ENCODE measurements at regions not wholly inside any gene's neighbourhood (a gene's known extent, or its start where the extent isn't known, plus 50 kb on each side); places are given as distances from the start of the nearest gene placed in this dataset.

DNA sequence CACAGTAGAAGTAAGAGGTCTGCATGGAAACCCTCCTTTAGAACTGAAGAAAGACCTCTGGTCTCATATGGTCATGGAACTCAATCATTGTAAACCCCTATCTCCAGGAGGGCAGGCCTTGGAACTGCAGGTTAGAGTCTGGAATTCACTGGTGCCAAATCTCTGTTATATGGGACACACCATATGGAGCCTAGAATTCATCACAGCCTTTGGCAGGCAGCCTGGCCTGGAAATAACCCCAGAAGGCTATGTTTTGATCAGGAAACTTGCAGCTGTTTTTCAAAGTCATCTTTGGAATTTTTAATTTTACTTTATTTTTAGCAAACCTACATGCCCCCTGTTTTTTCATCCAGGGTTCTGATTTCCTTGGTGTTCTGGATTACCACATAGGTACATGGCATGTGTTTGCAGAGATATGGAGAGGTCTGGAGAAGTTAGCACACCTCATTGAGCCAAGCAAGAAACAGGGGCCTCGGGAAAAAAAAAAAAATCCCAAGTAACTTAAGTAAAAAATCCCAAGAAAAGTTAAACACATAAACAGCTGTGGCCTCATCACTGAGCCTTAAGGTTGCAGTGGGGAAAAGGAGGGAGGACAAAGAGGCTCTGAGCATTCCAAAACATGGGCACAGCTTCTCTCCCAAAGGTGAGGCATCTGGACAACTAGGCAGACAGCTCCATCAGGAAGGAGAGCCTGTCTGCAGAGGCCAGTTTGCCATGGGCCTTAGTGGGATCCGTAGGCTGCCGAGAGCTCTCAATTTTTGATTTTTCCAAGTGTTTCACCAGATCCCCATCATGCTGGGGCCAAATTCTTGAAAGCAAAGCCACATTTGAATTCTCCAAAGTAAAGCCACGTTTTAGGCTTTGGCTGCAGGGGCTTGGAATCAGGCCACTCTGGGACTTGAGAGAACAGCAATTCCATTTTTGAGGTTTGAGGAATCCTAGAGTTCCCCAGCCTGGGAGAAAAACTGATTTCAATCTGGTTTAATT, 339.6 kb upstream of the TBX3 start:
- no peaks in the 10 kb centered on the region for H3K4me1 Mint-ChIP-seq
- peaks cover 4% of the 10 kb centered on the region for H3K36me3 Mint-ChIP-seq (ENCODE audit: low read depth)
- H3K4me3 Mint-ChIP-seq: no peak overlapping the region
- TF ChIP-seq, protein P1, sequence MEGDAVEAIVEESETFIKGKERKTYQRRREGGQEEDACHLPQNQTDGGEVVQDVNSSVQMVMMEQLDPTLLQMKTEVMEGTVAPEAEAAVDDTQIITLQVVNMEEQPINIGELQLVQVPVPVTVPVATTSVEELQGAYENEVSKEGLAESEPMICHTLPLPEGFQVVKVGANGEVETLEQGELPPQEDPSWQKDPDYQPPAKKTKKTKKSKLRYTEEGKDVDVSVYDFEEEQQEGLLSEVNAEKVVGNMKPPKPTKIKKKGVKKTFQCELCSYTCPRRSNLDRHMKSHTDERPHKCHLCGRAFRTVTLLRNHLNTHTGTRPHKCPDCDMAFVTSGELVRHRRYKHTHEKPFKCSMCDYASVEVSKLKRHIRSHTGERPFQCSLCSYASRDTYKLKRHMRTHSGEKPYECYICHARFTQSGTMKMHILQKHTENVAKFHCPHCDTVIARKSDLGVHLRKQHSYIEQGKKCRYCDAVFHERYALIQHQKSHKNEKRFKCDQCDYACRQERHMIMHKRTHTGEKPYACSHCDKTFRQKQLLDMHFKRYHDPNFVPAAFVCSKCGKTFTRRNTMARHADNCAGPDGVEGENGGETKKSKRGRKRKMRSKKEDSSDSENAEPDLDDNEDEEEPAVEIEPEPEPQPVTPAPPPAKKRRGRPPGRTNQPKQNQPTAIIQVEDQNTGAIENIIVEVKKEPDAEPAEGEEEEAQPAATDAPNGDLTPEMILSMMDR (IDR thresholded peaks at IDR 0.05): no peak
- no peak overlapping the region for H3K27ac Mint-ChIP-seq
- no peak for DNase-seq
- peaks cover 23% of the 10 kb centered on the region for H3K9me3 Mint-ChIP-seq
- peaks cover 11% of the 10 kb centered on the region for H3K27me3 Mint-ChIP-seq (ENCODE audit: low read depth, poor library complexity)

GRCh38 chr12:115020091-115020490, 336.1 kb upstream of the TBX3 start:
- H3K9me3 Mint-ChIP-seq: peaks cover 22% of the 10 kb centered on the region
- H3K27ac Mint-ChIP-seq: no peak overlapping the region

DNA sequence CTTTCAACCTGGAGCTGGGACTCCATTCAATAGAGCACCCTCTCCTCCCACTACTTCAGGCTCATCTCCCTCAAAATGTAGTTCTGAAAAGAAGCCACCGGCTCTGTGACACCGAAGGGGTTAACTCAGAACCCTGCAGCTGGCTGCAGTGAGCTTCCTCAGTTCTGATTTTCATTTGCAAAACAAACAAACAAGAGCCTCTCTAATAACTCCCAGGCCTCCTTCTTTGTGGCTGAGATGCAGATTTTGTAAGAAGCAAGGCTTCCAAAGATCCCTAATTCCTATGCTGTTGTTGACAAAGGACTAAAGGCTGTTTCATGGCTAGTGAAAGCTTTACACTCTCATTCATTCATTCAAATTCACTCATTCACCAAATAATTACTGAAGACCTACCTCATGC, 333.4 kb upstream of the TBX3 start:
- Mint-ChIP-seq H3K27ac (no peak overlapping the region), H3K9me3 (peaks cover 20% of the 10 kb centered on the region)

More at GRCh38 chr12:115020091-115020490, 336.1 kb upstream of the TBX3 start:
- Mint-ChIP-seq H3K36me3 (ENCODE audit: low read depth) (peaks cover 4% of the 10 kb centered on the region), H3K4me3 (no peak overlapping the region), H3K4me1 (no peaks in the 10 kb centered on the region), H3K27me3 (ENCODE audit: low read depth, poor library complexity) (peaks cover 20% of the 10 kb centered on the region)
- TF ChIP-seq, protein P1 (IDR thresholded peaks at IDR 0.05): no peak
- no peak for DNase-seq

GRCh38 chr12:115013236-115013981, 329.4 kb upstream of the TBX3 start:
- peak; percentile 19 for DNase-seq
- Mint-ChIP-seq H3K27ac (peak overlapping the region; percentile 30), H3K9me3 (peaks cover 13% of the 10 kb centered on the region), H3K4me1 (peaks cover 31% of the 10 kb centered on the region), H3K4me3 (no peak overlapping the region), H3K27me3 (ENCODE audit: low read depth, poor library complexity) (peaks cover 34% of the 10 kb centered on the region), H3K36me3 (ENCODE audit: low read depth) (no peaks in the 10 kb centered on the region)
- TF ChIP-seq, protein P1 (IDR thresholded peaks at IDR 0.05): no peak

More for the DNA sequence above, 333.4 kb upstream of the TBX3 start:
- no peak overlapping the region for H3K4me3 Mint-ChIP-seq
- peaks cover 21% of the 10 kb centered on the region for H3K27me3 Mint-ChIP-seq (ENCODE audit: low read depth, poor library complexity)
- peaks cover 23% of the 10 kb centered on the region for H3K4me1 Mint-ChIP-seq
- TF ChIP-seq, protein P1 (IDR thresholded peaks at IDR 0.05): no peak
- H3K36me3 Mint-ChIP-seq (ENCODE audit: low read depth): peaks cover 4% of the 10 kb centered on the region
- DNase-seq: no peak

DNA sequence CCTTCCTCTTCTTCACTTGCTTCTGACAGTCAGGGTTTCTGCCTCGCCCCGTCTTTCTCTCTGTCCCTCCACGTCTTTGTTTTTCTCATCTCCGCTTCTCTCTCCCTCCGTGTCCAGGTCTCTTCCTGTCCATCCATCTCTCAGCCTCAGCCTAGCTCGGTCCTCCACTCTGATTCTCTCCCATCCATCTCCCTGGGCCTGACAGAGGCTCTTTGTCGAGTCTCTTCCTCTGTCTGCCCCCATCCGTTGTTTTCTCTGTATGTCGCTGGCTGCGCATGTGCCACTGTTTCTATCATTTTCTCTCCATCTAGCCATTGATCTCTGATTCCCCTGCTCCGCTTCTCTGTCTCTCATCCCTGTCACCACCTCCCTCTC, 328.9 kb upstream of the TBX3 start:
- Mint-ChIP-seq H3K4me3 (no peak overlapping the region), H3K4me1 (peaks cover 31% of the 10 kb centered on the region), H3K36me3 (ENCODE audit: low read depth) (no peaks in the 10 kb centered on the region), H3K9me3 (peaks cover 7% of the 10 kb centered on the region), H3K27me3 (ENCODE audit: low read depth, poor library complexity) (peaks cover 35% of the 10 kb centered on the region), H3K27ac (peak overlapping the region; percentile 30)
- no peak for DNase-seq
- TF ChIP-seq, protein P1 (IDR thresholded peaks at IDR 0.05): no peak

Measured in nephron progenitor cell (in vitro differentiated cells).